ENCODE measurements at regions not wholly inside any gene's neighbourhood (a gene's known extent, or its start where the extent isn't known, plus 50 kb on each side); places are given as distances from the start of the nearest gene placed in this dataset.
A peak's percentile ranks its signal among the peaks of the same experiment; 100 is the strongest.

DNA sequence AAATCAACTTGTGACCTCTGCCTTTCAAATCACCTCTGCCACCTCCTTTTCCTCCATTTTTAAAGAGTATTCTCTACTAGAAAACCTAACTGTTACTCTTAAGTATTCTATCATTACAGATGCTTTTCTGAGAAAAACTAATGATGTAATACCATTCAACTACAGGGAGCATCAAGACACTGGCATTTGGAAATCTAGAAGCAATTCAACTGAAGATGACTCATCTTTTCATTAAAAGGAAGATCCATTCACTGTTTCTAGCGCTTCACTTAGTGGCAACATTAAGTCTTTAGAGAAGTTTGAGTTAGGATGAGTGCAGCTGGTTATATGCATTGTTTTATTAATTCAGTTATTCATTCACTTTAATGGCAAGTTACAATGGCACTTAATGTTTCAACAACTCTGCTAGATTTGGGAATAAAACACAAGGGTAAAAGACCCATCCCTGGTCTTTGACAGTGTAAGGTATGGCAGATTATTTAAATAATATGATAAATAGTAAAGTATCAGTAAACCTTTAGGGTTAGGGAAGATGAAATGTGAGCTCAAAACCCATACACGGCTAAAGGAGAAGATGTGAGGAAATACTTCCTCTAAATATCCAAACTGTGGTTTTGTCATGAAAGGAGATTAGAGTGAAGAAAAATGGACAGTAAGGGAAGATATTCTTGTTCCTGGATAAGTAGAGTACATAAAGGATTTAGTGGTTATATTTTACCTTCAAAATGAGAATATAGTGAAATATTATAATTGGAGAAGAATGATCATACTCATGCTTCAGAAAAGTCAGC, 61.7 kb downstream of the KCNJ2 start:
- no peaks in the 10 kb centered on the region for H3K36me3 ChIP-seq (ENCODE audit: control insufficient read depth in 3 of 3, insufficient read depth in 2 of 3, low read depth in 1 of 3, low read length in 3 of 3)
- DNase-seq (no peak), FAIRE-seq (no peak)
- no peak overlapping the region for H3K4me3 ChIP-seq (ENCODE audit: low read depth in 1 of 3, low read length in 3 of 3)
- H3K4me1 ChIP-seq (ENCODE audit: control insufficient read depth in 3 of 3, insufficient read depth in 2 of 3, low read depth in 1 of 3, low read length in 2 of 3) = no peaks in the 10 kb centered on the region
- no peaks in the 10 kb centered on the region for H3K9me3 ChIP-seq (ENCODE audit: control insufficient read depth in 2 of 2, insufficient read depth in 1 of 2, low read depth in 1 of 2, low read length in 1 of 2)
- no peaks in the 10 kb centered on the region for H3K27me3 ChIP-seq (ENCODE audit: control insufficient read depth in 3 of 3, insufficient read depth in 3 of 3, low read length in 3 of 3)
- 72 to 91% (median 87%) methylated on average over 2 of the region's 2 CpGs for WGBS, 3 donors
- H3K27ac ChIP-seq (ENCODE audit: low read depth in 1 of 3, low read length in 2 of 3) = no peak overlapping the region

DNA sequence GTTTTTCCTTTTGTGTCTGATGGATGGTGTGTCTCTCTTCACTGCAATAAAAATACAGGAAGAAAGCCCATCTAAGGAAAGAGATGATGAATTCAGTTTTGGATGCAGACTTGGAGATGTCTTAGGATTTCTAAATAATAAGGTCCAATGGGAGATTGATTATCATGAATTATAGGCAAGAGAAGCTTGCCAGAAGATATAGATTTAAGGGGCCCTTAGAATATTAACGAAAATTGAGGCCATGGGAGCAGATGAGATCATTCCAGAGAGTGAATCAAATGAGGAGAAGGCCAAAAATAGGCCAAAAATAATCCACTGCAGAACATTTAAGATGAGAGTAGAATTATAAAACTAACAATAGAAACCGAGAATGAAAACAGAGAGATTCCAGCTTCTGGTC, 63.1 kb downstream of the KCNJ2 start:
- no peaks in the 10 kb centered on the region for H3K4me1 ChIP-seq (ENCODE audit: control insufficient read depth in 3 of 3, insufficient read depth in 2 of 3, low read depth in 1 of 3, low read length in 2 of 3)
- WGBS, 3 donors = 70 to 87% (median 79%) methylated on average over 2 of the region's 2 CpGs
- H3K27me3 ChIP-seq (ENCODE audit: control insufficient read depth in 3 of 3, insufficient read depth in 3 of 3, low read length in 3 of 3) = no peaks in the 10 kb centered on the region
- H3K36me3 ChIP-seq (ENCODE audit: control insufficient read depth in 3 of 3, insufficient read depth in 2 of 3, low read depth in 1 of 3, low read length in 3 of 3) = no peaks in the 10 kb centered on the region
- DNase-seq (no peak), FAIRE-seq (no peak)
- no peak overlapping the region for H3K4me3 ChIP-seq (ENCODE audit: low read depth in 1 of 3, low read length in 3 of 3)
- no peak overlapping the region for H3K27ac ChIP-seq (ENCODE audit: low read depth in 1 of 3, low read length in 2 of 3)
- no peaks in the 10 kb centered on the region for H3K9me3 ChIP-seq (ENCODE audit: control insufficient read depth in 2 of 2, insufficient read depth in 1 of 2, low read depth in 1 of 2, low read length in 1 of 2)

DNA sequence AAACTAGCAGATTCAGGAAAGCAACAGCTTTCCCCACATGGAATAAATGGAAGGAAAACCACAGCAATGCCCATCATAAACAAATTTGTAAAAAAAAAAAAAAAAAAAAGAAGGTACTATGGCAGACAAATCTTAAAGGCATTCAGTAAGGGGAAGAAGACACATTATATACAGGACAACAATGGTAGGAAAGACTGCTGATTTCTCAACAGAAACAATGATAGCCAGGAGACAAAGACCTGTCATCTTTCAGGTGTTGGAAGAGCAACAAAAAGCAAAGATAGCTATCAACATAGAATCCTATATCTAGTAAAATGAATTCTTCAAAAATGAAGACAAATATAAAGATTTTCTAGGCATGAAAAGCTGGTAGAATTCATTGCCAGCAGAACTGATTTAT, 65.9 kb downstream of the KCNJ2 start:
- Histone ChIP-seq H3K36me3 (ENCODE audit: control insufficient read depth in 3 of 3, insufficient read depth in 2 of 3, low read depth in 1 of 3, low read length in 3 of 3) (no peaks in the 10 kb centered on the region), H3K4me3 (ENCODE audit: low read depth in 1 of 3, low read length in 3 of 3) (no peak overlapping the region), H3K27me3 (ENCODE audit: control insufficient read depth in 3 of 3, insufficient read depth in 3 of 3, low read length in 3 of 3) (no peaks in the 10 kb centered on the region), H3K9me3 (ENCODE audit: control insufficient read depth in 2 of 2, insufficient read depth in 1 of 2, low read depth in 1 of 2, low read length in 1 of 2) (no peaks in the 10 kb centered on the region), H3K4me1 (ENCODE audit: control insufficient read depth in 3 of 3, insufficient read depth in 2 of 3, low read depth in 1 of 3, low read length in 2 of 3) (no peaks in the 10 kb centered on the region), H3K27ac (ENCODE audit: low read depth in 1 of 3, low read length in 2 of 3) (no peak overlapping the region)
- FAIRE-seq (no peak), DNase-seq (no peak)

DNA sequence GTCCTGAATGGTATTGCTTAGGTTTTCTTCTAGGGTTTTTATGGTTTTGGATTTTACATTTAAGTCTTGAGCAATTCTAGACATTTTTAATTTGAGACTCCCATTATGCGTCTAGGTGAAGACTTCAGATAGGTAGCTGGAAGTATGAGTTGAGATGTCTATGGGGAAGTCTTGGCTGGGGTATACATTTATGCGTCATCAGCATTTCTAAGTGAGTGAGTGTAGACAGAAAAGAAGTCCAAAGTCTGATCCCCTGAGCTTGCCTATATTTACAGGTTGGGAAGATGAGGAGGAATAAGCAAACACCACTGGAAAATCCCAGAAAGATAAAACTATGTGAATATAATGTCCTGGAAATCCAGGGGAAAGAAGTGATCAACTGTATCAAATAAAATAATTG, 68.9 kb downstream of the KCNJ2 start:
- no peaks in the 10 kb centered on the region for H3K9me3 ChIP-seq (ENCODE audit: control insufficient read depth in 2 of 2, insufficient read depth in 1 of 2, low read depth in 1 of 2, low read length in 1 of 2)
- H3K36me3 ChIP-seq (ENCODE audit: control insufficient read depth in 3 of 3, insufficient read depth in 2 of 3, low read depth in 1 of 3, low read length in 3 of 3) = no peaks in the 10 kb centered on the region
- DNase-seq (no peak), FAIRE-seq (no peak)
- no peak overlapping the region for H3K27ac ChIP-seq (ENCODE audit: low read depth in 1 of 3, low read length in 2 of 3)
- no peaks in the 10 kb centered on the region for H3K4me1 ChIP-seq (ENCODE audit: control insufficient read depth in 3 of 3, insufficient read depth in 2 of 3, low read depth in 1 of 3, low read length in 2 of 3)
- WGBS, 3 donors = 91 to 93% (median 91%) methylated on average over 2 of the region's 2 CpGs
- H3K27me3 ChIP-seq (ENCODE audit: control insufficient read depth in 3 of 3, insufficient read depth in 3 of 3, low read length in 3 of 3) = no peaks in the 10 kb centered on the region
- H3K4me3 ChIP-seq (ENCODE audit: low read depth in 1 of 3, low read length in 3 of 3) = no peak overlapping the region

DNA sequence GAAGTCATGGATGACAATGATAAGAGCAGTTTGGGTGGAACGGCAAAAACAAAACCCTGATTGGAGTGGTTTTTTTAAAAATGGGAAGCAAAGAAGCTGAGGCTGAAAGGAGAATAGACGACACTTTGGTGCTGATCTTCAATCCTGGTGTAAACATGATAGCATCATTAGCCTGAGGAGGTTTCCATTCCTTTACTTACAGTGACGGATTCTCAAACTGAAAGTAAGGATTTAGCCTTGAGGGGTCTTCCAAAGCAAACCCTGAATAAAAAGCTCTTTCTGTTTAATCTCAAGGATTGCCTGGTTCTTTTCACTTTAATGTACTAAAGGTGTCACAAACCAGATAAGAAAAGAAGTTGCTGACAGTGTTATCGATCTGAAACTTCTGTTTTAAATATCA, 69.3 kb downstream of the KCNJ2 start:
- no peak overlapping the region for H3K27ac ChIP-seq (ENCODE audit: low read depth in 1 of 3, low read length in 2 of 3)
- no peak for FAIRE-seq
- H3K4me1 ChIP-seq (ENCODE audit: control insufficient read depth in 3 of 3, insufficient read depth in 2 of 3, low read depth in 1 of 3, low read length in 2 of 3) = no peaks in the 10 kb centered on the region
- WGBS, 3 donors = 64 to 81% (median 73%) methylated on average over 4 of the region's 4 CpGs
- no peaks in the 10 kb centered on the region for H3K9me3 ChIP-seq (ENCODE audit: control insufficient read depth in 2 of 2, insufficient read depth in 1 of 2, low read depth in 1 of 2, low read length in 1 of 2)
- H3K27me3 ChIP-seq (ENCODE audit: control insufficient read depth in 3 of 3, insufficient read depth in 3 of 3, low read length in 3 of 3) = no peaks in the 10 kb centered on the region
- H3K36me3 ChIP-seq (ENCODE audit: control insufficient read depth in 3 of 3, insufficient read depth in 2 of 3, low read depth in 1 of 3, low read length in 3 of 3) = no peaks in the 10 kb centered on the region
- no peak overlapping the region for H3K4me3 ChIP-seq (ENCODE audit: low read depth in 1 of 3, low read length in 3 of 3)
- DNase-seq = no peak

DNA sequence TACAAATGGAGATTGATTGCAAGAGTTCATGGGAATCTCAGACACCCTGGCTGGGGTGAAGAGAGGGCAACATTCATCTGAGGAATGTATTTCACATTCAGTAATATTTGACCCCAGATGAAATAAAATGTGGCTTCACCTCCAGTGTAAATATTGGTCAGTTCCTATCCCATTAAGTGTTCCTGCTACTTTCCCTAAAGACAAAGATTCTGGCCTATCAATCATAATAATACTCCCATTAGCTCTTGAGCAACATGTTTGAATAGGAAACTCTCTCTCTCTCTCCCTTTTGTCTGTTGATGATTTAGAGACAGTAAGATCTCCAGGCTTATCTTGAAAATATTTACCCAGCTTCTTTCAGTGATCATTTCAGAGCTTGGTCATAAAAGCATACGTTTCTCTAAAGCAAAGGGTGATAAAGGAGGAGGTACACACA, 70.1 kb downstream of the KCNJ2 start:
- DNase-seq (peak in 1 of 2 donors; percentile 4), FAIRE-seq (no peak)
- Histone ChIP-seq H3K27me3 (ENCODE audit: control insufficient read depth in 3 of 3, insufficient read depth in 3 of 3, low read length in 3 of 3) (no peaks in the 10 kb centered on the region), H3K27ac (ENCODE audit: low read depth in 1 of 3, low read length in 2 of 3) (no peak overlapping the region), H3K36me3 (ENCODE audit: control insufficient read depth in 3 of 3, insufficient read depth in 2 of 3, low read depth in 1 of 3, low read length in 3 of 3) (no peaks in the 10 kb centered on the region), H3K9me3 (ENCODE audit: control insufficient read depth in 2 of 2, insufficient read depth in 1 of 2, low read depth in 1 of 2, low read length in 1 of 2) (no peaks in the 10 kb centered on the region), H3K4me1 (ENCODE audit: control insufficient read depth in 3 of 3, insufficient read depth in 2 of 3, low read depth in 1 of 3, low read length in 2 of 3) (no peaks in the 10 kb centered on the region), H3K4me3 (ENCODE audit: low read depth in 1 of 3, low read length in 3 of 3) (no peak overlapping the region)
- 0% methylated on average over 1 of the region's 1 CpG for WGBS, 3 donors

DNA sequence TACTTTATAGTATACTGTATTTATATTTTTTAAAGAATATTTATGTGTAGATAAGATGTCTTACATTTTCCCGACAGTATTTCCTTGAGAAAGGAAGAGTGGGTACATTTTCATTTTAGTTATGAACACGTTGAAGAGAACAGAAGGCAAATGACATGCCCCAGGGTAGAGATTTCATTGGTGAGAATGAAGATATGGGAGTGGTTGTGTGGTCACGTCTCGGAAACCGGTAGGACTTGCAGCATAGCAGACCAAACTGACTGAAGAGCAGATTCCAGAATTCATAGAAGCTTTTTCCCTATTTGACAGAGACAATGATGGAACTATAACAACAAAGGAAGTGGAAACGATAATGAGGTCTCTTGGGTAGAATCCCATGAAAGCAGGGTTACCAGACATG, 71.7 kb downstream of the KCNJ2 start:
- H3K9me3 ChIP-seq (ENCODE audit: control insufficient read depth in 2 of 2, insufficient read depth in 1 of 2, low read depth in 1 of 2, low read length in 1 of 2) = no peaks in the 10 kb centered on the region
- no peak overlapping the region for H3K27ac ChIP-seq (ENCODE audit: low read depth in 1 of 3, low read length in 2 of 3)
- no peaks in the 10 kb centered on the region for H3K4me1 ChIP-seq (ENCODE audit: control insufficient read depth in 3 of 3, insufficient read depth in 2 of 3, low read depth in 1 of 3, low read length in 2 of 3)
- FAIRE-seq (no peak), DNase-seq (no peak)
- WGBS, 3 donors = 82 to 92% (median 89%) methylated on average over 6 of the region's 6 CpGs
- no peaks in the 10 kb centered on the region for H3K27me3 ChIP-seq (ENCODE audit: control insufficient read depth in 3 of 3, insufficient read depth in 3 of 3, low read length in 3 of 3)
- no peak overlapping the region for H3K4me3 ChIP-seq (ENCODE audit: low read depth in 1 of 3, low read length in 3 of 3)
- no peaks in the 10 kb centered on the region for H3K36me3 ChIP-seq (ENCODE audit: control insufficient read depth in 3 of 3, insufficient read depth in 2 of 3, low read depth in 1 of 3, low read length in 3 of 3)

DNA sequence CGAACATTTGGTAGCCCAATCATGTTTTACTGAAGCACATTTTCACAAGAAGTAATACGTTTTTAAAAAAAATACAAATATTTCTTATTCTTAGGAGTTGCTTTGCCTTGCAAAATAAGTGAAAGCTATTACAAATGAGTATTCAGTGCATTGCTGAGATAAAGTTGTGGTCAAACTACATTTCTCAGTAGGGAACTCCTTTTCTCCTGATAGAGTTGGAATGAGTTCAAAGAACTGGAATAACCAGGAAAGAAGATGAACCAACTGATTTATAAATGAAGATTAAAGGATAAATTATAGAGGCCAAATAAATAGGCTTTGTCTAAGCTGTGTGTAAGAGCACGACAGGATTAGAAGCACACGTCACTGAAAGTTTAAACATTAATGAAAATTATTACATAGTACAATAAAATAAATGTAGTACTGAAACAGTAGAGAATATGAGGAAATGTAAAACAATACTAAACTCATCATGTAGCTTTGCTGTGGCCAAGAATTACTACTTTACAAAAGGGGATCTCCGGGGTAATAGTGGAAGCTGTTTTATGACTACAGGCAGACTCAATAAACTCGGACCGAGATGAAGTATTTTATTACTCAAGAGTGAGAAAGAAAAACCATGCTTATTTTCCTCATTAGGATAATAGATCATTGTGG, 73.6 kb downstream of the KCNJ2 start:
- FAIRE-seq (peak; percentile 15), DNase-seq (peak in 1 of 2 donors; percentile 57)
- no peaks in the 10 kb centered on the region for H3K36me3 ChIP-seq (ENCODE audit: control insufficient read depth in 3 of 3, insufficient read depth in 2 of 3, low read depth in 1 of 3, low read length in 3 of 3)
- 14 to 46% (median 19%) methylated on average over 7 of the region's 7 CpGs for WGBS, 3 donors
- H3K4me1 ChIP-seq (ENCODE audit: control insufficient read depth in 3 of 3, insufficient read depth in 2 of 3, low read depth in 1 of 3, low read length in 2 of 3) = no peaks in the 10 kb centered on the region
- H3K9me3 ChIP-seq (ENCODE audit: control insufficient read depth in 2 of 2, insufficient read depth in 1 of 2, low read depth in 1 of 2, low read length in 1 of 2) = no peaks in the 10 kb centered on the region
- no peaks in the 10 kb centered on the region for H3K27me3 ChIP-seq (ENCODE audit: control insufficient read depth in 3 of 3, insufficient read depth in 3 of 3, low read length in 3 of 3)
- H3K27ac ChIP-seq (ENCODE audit: low read depth in 1 of 3, low read length in 2 of 3) = no peak overlapping the region
- no peak overlapping the region for H3K4me3 ChIP-seq (ENCODE audit: low read depth in 1 of 3, low read length in 3 of 3)

DNA sequence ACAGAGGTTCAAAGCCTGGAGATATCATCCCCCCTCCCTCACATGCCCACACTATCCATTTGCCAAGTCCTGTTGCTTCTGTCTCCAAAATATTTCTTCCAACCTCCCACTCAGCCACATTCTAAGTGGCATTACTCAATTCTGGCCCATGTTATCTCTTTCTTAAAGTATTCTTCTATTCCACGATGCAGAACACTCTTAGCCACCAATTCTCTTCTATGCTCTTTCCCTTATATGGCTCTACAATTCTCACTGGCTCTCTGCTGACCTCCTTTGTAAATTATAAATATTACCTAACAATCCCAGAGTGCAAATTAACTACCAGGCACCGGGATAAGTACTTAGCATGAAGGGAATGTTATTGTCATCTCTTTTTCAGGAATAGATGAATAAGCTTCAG, 82.4 kb downstream of the KCNJ2 start:
- no peaks in the 10 kb centered on the region for H3K36me3 ChIP-seq (ENCODE audit: control insufficient read depth in 3 of 3, insufficient read depth in 2 of 3, low read depth in 1 of 3, low read length in 3 of 3)
- no peaks in the 10 kb centered on the region for H3K9me3 ChIP-seq (ENCODE audit: control insufficient read depth in 2 of 2, insufficient read depth in 1 of 2, low read depth in 1 of 2, low read length in 1 of 2)
- H3K4me3 ChIP-seq (ENCODE audit: low read depth in 1 of 3, low read length in 3 of 3) = no peak overlapping the region
- no peak overlapping the region for H3K27ac ChIP-seq (ENCODE audit: low read depth in 1 of 3, low read length in 2 of 3)
- no peak for FAIRE-seq
- WGBS, 3 donors = 75 to 82% (median 76%) methylated on average over 2 of the region's 2 CpGs
- H3K27me3 ChIP-seq (ENCODE audit: control insufficient read depth in 3 of 3, insufficient read depth in 3 of 3, low read length in 3 of 3) = no peaks in the 10 kb centered on the region
- no peak for DNase-seq
- no peaks in the 10 kb centered on the region for H3K4me1 ChIP-seq (ENCODE audit: control insufficient read depth in 3 of 3, insufficient read depth in 2 of 3, low read depth in 1 of 3, low read length in 2 of 3)
